ENCODE measurements at regions not wholly inside any gene's neighbourhood (a gene's known extent, or its start where the extent isn't known, plus 50 kb on each side); places are given as distances from the start of the nearest gene placed in this dataset.

DNA sequence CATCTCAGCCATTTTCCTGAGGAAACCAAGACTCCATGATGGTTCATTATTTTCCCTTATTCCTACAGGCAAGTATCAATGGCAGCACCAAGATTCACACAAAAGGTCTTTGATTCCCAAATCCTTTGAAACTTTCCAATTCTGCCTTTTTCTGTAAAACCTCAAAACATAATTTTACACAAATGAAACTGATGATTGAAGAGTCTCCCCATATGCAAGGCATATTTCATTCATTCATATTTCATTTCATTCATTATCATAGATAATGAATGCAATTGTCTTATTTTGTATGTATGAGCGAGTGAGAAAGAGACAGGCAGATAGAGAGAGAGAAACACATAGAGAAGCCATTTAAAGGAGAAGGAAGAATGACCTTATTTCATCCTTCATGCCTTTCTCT lies 172.8 kb downstream of the BTG1 start:
- TF ChIP-seq, protein P1, sequence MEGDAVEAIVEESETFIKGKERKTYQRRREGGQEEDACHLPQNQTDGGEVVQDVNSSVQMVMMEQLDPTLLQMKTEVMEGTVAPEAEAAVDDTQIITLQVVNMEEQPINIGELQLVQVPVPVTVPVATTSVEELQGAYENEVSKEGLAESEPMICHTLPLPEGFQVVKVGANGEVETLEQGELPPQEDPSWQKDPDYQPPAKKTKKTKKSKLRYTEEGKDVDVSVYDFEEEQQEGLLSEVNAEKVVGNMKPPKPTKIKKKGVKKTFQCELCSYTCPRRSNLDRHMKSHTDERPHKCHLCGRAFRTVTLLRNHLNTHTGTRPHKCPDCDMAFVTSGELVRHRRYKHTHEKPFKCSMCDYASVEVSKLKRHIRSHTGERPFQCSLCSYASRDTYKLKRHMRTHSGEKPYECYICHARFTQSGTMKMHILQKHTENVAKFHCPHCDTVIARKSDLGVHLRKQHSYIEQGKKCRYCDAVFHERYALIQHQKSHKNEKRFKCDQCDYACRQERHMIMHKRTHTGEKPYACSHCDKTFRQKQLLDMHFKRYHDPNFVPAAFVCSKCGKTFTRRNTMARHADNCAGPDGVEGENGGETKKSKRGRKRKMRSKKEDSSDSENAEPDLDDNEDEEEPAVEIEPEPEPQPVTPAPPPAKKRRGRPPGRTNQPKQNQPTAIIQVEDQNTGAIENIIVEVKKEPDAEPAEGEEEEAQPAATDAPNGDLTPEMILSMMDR (IDR thresholded peaks at IDR 0.05) = no peak
- TF ChIP-seq POLR2A (IDR thresholded peaks at IDR 0.05) = no peak

Data from right lobe of liver (tissue), 4 donors.